Smooth muscle cell (in vitro differentiated cells): ENCODE measurements at regions not wholly inside any gene's neighbourhood (a gene's known extent, or its start where the extent isn't known, plus 50 kb on each side); places are given as distances from the start of the nearest gene placed in this dataset.

Experiments used
- DNase-seq: peaks from one replicate; lab custom pipeline; 2025; ENCODE audit not compliant: unreplicated experiment; lab: John Stamatoyannopoulos, UW
- H2AFZ ChIP-seq: fragments of 200-600 bp; sonication (generic); 2 replicates; pipeline ENCODE4 v1.6.0; 2016; ENCODE audit warnings: antibody characterized with exemption, low read depth, mild to moderate bottlenecking
- H3F3A ChIP-seq: fragments of 200-600 bp; sonication (generic); 2 replicates; pipeline ENCODE4 v1.6.0; 2017; ENCODE audit warnings: antibody characterized with exemption, low read depth
- H3K27ac ChIP-seq: fragments of 200-600 bp; sonication (generic); 2 replicates; pipeline ENCODE4 v1.5.1; 2016; ENCODE audit warnings: low read depth, mild to moderate bottlenecking
- H3K27me3 ChIP-seq: fragments of 200-600 bp; sonication (generic); 2 replicates; pipeline ENCODE4 v1.6.1; 2016; ENCODE audit warnings: low read depth, mild to moderate bottlenecking
- H3K36me3 ChIP-seq: fragments of 200-600 bp; sonication (generic); 2 replicates; pipeline ENCODE4 v1.5.1; 2016; ENCODE audit warnings: low read depth
- H3K4me1 ChIP-seq: fragments of 200-600 bp; sonication (generic); 2 replicates; pipeline ENCODE4 v1.5.1; 2016; ENCODE audit warnings: low read depth
- H3K4me2 ChIP-seq: fragments of 200-600 bp; sonication (generic); 2 replicates; pipeline ENCODE4 v1.6.0; 2016; ENCODE audit warnings: mild to moderate bottlenecking
- H3K4me3 ChIP-seq: fragments of 200-600 bp; sonication (generic); 2 replicates; pipeline ENCODE4 v1.5.1; 2016; ENCODE audit warnings: mild to moderate bottlenecking
- H3K79me2 ChIP-seq: fragments of 200-600 bp; sonication (generic); 2 replicates; pipeline ENCODE4 v1.6.0; 2016; ENCODE audit warnings: low read depth, mild to moderate bottlenecking
- H3K9ac ChIP-seq: fragments of 200-600 bp; sonication (generic); 2 replicates; pipeline ENCODE4 v1.6.0; 2016; ENCODE audit warnings: low read depth
- H3K9me3 ChIP-seq: fragments of 200-600 bp; sonication (generic); replicated peaks from 2 replicates; pipeline ENCODE4 v1.5.1; 2016; ENCODE audit warnings: low read depth
- H4K20me1 ChIP-seq: fragments of 200-600 bp; sonication (generic); 2 replicates; pipeline ENCODE4 v1.6.0; 2016; ENCODE audit warnings: low read depth
- CTCF ChIP-seq: fragments of 200-600 bp; sonication (generic); IDR thresholded peaks from 2 replicates; pipeline ENCODE4 v1.5.1; 2017; ENCODE audit warnings: borderline replicate concordance, mild to moderate bottlenecking, antibody characterized with exemption; ENCODE audit not compliant: insufficient read depth, poor library complexity, severe bottlenecking
- WGBS: methylation state at CpG from one replicate; pipeline ENCODE4 v1.1.7; 2016; ENCODE audit warnings: low lambda C conversion rate; 5-methylcytosine and 5-hydroxymethylcytosine counted together

- Histone ChIP-seq H3K36me3 (no peaks in the 10 kb centered on the region), H3K27me3 (no peaks in the 10 kb centered on the region), H3K4me3 (no peak overlapping the region), H4K20me1 (no peaks in the 10 kb centered on the region), H3K79me2 (no peaks in the 10 kb centered on the region), H3K4me1 (peaks cover 9% of the 10 kb centered on the region), H3F3A (peaks cover 12% of the 10 kb centered on the region), H3K4me2 (no peak overlapping the region), H3K9ac (no peak overlapping the region), H2AFZ (no peak overlapping the region), H3K27ac (peak overlapping the region; percentile 71), H3K9me3 (no peaks in the 10 kb centered on the region)
- no peak for TF ChIP-seq CTCF
- DNase-seq, result no peak
- 76% methylated on average over 4 of the region's 4 CpGs for WGBS
Observed at GRCh38 chr12:102564026-102564425, 83.7 kb upstream of the IGF1 start.

GRCh38 chr12:102562836-102563425 is 82.6 kb upstream of the IGF1 start:
- no peaks in the 10 kb centered on the region for H3K9me3 ChIP-seq
- no peaks in the 10 kb centered on the region for H3K27me3 ChIP-seq
- no peak overlapping the region for H3K9ac ChIP-seq
- H3K4me1 ChIP-seq, result peaks cover 9% of the 10 kb centered on the region
- peaks cover 12% of the 10 kb centered on the region for H3F3A ChIP-seq
- H4K20me1 ChIP-seq, result no peaks in the 10 kb centered on the region
- H3K4me2 ChIP-seq, result peak overlapping the region; percentile 8
- TF ChIP-seq CTCF, result no peak
- H3K4me3 ChIP-seq, result no peak overlapping the region
- DNase-seq, result no peak
- H3K27ac ChIP-seq, result peak overlapping the region; percentile 71
- WGBS, result 46% methylated on average over 2 of the region's 2 CpGs
- H3K79me2 ChIP-seq, result no peaks in the 10 kb centered on the region
- peak overlapping the region; percentile 10 for H2AFZ ChIP-seq
- no peaks in the 10 kb centered on the region for H3K36me3 ChIP-seq

GRCh38 chr12:102551186-102551585 is 70.8 kb upstream of the IGF1 start:
- no peaks in the 10 kb centered on the region for H3K79me2 ChIP-seq
- DNase-seq, result no peak

More at GRCh38 chr12:102551186-102551585, 70.8 kb upstream of the IGF1 start:
- Histone ChIP-seq H3K9me3 (no peaks in the 10 kb centered on the region), H3K4me2 (no peak overlapping the region), H3K27me3 (no peaks in the 10 kb centered on the region), H3K4me1 (no peaks in the 10 kb centered on the region), H2AFZ (no peak overlapping the region), H4K20me1 (no peaks in the 10 kb centered on the region), H3K9ac (no peak overlapping the region), H3K27ac (no peak overlapping the region), H3K36me3 (no peaks in the 10 kb centered on the region), H3F3A (no peaks in the 10 kb centered on the region), H3K4me3 (no peak overlapping the region)
- no peak for TF ChIP-seq CTCF
- WGBS, result 78% methylated on average over 2 of the region's 2 CpGs
